ENCODE measurements at regions not wholly inside any gene's neighbourhood (a gene's known extent, or its start where the extent isn't known, plus 50 kb on each side); places are given as distances from the start of the nearest gene placed in this dataset.
"Not testable (repeated sequence)": the region's sequence is repeated elsewhere in the genome, so short reads cannot be mapped to it uniquely, and the experiment has no call there.

DNA sequence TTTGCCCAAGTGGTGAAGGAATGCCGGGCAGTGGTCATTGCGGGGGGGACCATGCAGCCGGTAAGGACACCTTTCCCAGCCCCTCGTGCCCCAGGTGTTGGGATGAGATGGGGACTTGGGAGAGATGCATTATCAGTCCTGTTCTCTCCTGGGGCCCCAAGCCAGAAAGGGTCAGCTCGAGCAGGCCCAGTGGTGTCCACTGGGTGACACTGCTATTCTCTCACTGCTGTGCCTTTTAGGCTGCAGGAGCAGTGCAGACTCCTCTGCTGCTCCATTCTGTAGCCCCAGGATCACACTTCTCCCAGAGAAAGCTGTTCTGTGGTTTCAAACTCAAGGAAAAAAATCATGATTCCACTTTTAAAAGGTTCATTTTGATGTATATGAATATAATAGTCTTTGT, 99.1 kb upstream of the PZP start:
- TF ChIP-seq, protein P1, sequence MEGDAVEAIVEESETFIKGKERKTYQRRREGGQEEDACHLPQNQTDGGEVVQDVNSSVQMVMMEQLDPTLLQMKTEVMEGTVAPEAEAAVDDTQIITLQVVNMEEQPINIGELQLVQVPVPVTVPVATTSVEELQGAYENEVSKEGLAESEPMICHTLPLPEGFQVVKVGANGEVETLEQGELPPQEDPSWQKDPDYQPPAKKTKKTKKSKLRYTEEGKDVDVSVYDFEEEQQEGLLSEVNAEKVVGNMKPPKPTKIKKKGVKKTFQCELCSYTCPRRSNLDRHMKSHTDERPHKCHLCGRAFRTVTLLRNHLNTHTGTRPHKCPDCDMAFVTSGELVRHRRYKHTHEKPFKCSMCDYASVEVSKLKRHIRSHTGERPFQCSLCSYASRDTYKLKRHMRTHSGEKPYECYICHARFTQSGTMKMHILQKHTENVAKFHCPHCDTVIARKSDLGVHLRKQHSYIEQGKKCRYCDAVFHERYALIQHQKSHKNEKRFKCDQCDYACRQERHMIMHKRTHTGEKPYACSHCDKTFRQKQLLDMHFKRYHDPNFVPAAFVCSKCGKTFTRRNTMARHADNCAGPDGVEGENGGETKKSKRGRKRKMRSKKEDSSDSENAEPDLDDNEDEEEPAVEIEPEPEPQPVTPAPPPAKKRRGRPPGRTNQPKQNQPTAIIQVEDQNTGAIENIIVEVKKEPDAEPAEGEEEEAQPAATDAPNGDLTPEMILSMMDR (IDR thresholded peaks at IDR 0.05) = not testable (repeated sequence)
- not testable (repeated sequence) for TF ChIP-seq POLR2A (IDR thresholded peaks at IDR 0.05)
